PC-9 (cell line): ENCODE measurements at regions not wholly inside any gene's neighbourhood (a gene's known extent, or its start where the extent isn't known, plus 50 kb on each side); places are given as distances from the start of the nearest gene placed in this dataset.

ENCODE experiments used
- BruUV-seq: library from RNA; stranded (reverse); fragments of 400-500 nt; replicated peaks from 2 replicates; lab custom pipeline; 2021; lab: Mats Ljungman, UMichigan
- CTCF ChIA-PET: fragments of 300-600 bp; sonication (Branson Sonifier 250); formaldehyde crosslinking; loops from one replicate; lab custom pipeline; 2022; ENCODE audit warnings: antibody characterized with exemption; lab: Charles Lee
- POLR2A ChIA-PET: fragments of 300-600 bp; sonication (Branson Sonifier 250); formaldehyde crosslinking; loops from one replicate; lab custom pipeline; 2022; ENCODE audit warnings: antibody characterized with exemption; ENCODE audit not compliant: unreplicated experiment; lab: Charles Lee
- DNase-seq, 2 experiments: peaks; one replicate each; pipeline versions ENCODE4 v3.0.0 to v3.0.0-alpha.2; 2015 to 2022; ENCODE audit warnings: mixed read lengths in 1 of 2
- H2AFZ ChIP-seq: fragments of 200-600 bp; sonication (generic); 2 replicates; pipeline ENCODE4 v1.8.1; 2017; ENCODE audit warnings: antibody characterized with exemption
- H3F3A ChIP-seq: fragments of 200-600 bp; sonication (generic); 2 replicates; pipeline ENCODE4 v1.8.1; 2017; ENCODE audit warnings: antibody characterized with exemption, mild to moderate bottlenecking, low read depth; ENCODE audit not compliant: insufficient read depth
- H3K27ac ChIP-seq: fragments of 200-600 bp; sonication (generic); 2 replicates; pipeline ENCODE4 v1.6.1; 2016; ENCODE audit warnings: mixed run types
- H3K27me3 ChIP-seq: fragments of 200-600 bp; sonication (generic); 2 replicates; pipeline ENCODE4 v1.6.1; 2016; ENCODE audit warnings: low read depth, mixed run types; ENCODE audit not compliant: insufficient read depth
- H3K36me3 ChIP-seq: fragments of 200-600 bp; sonication (generic); 2 replicates; pipeline ENCODE4 v1.6.1; 2016; ENCODE audit warnings: low read depth, mixed run types
- H3K4me1 ChIP-seq: fragments of 200-600 bp; sonication (generic); replicated peaks from 2 replicates; pipeline ENCODE4 v1.6.1; 2016; ENCODE audit warnings: mixed run types; ENCODE audit not compliant: insufficient read depth
- H3K4me2 ChIP-seq: fragments of 200-600 bp; sonication (generic); 2 replicates; pipeline ENCODE4 v1.6.1; 2017; ENCODE audit warnings: mixed run types
- H3K4me3 ChIP-seq: fragments of 200-600 bp; sonication (generic); 2 replicates; pipeline ENCODE4 v1.6.1; 2016; ENCODE audit warnings: mixed run types
- H3K79me2 ChIP-seq: fragments of 200-600 bp; sonication (generic); 2 replicates; pipeline ENCODE4 v1.6.1; 2017; ENCODE audit warnings: low read depth, mixed run types
- H3K9me2 ChIP-seq: fragments of 200-600 bp; sonication (generic); 2 replicates; pipeline ENCODE4 v1.8.1; 2017; ENCODE audit warnings: mild to moderate bottlenecking; ENCODE audit not compliant: insufficient read depth
- H3K9me3 ChIP-seq: fragments of 200-600 bp; sonication (generic); 2 replicates; pipeline ENCODE4 v1.8.1; 2016; ENCODE audit warnings: low read depth; ENCODE audit not compliant: insufficient read depth
- H4K20me1 ChIP-seq: fragments of 200-600 bp; sonication (generic); 2 replicates; pipeline ENCODE4 v1.8.1; 2017; ENCODE audit not compliant: insufficient read depth
- EZH2 ChIP-seq: fragments of 200-600 bp; sonication (generic); IDR thresholded peaks from 2 replicates; pipeline ENCODE4 v1.8.0; 2017; ENCODE audit warnings: antibody characterized with exemption, low read depth
- intact Hi-C: fragments of 100-400 bp; cut with micrococcal nuclease; formaldehyde crosslinking; loops from one replicate; pipeline ENCODE4 v1.10.0; 2022; ENCODE audit not compliant: unreplicated experiment
- TF ChIP-seq, protein P1 (sequence below): fragments of 200-600 bp; sonication (generic); conservative IDR thresholded peaks from 2 replicates; pipeline ENCODE4 v1.6.1; 2017; ENCODE audit warnings: mixed run types, antibody characterized with exemption, mild to moderate bottlenecking, moderate library complexity

GRCh38 chr12:111256629-111257434 is 112.1 kb downstream of the PHETA1 start:
- H3K9me2 ChIP-seq: no peaks in the 10 kb centered on the region
- peaks cover 85% of the 10 kb centered on the region for H3K27me3 ChIP-seq
- no peak overlapping the region for H3K4me2 ChIP-seq
- TF ChIP-seq, protein P1, sequence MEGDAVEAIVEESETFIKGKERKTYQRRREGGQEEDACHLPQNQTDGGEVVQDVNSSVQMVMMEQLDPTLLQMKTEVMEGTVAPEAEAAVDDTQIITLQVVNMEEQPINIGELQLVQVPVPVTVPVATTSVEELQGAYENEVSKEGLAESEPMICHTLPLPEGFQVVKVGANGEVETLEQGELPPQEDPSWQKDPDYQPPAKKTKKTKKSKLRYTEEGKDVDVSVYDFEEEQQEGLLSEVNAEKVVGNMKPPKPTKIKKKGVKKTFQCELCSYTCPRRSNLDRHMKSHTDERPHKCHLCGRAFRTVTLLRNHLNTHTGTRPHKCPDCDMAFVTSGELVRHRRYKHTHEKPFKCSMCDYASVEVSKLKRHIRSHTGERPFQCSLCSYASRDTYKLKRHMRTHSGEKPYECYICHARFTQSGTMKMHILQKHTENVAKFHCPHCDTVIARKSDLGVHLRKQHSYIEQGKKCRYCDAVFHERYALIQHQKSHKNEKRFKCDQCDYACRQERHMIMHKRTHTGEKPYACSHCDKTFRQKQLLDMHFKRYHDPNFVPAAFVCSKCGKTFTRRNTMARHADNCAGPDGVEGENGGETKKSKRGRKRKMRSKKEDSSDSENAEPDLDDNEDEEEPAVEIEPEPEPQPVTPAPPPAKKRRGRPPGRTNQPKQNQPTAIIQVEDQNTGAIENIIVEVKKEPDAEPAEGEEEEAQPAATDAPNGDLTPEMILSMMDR: no peak
- no peak for TF ChIP-seq EZH2
- ChIA-PET CTCF (no interaction called here), POLR2A (no interaction called here)
- no peak overlapping the region for H3K4me3 ChIP-seq
- H3K9me3 ChIP-seq: no peaks in the 10 kb centered on the region
- no peaks in the 10 kb centered on the region for H4K20me1 ChIP-seq
- no peak for DNase-seq
- no peaks in the 10 kb centered on the region for H3K79me2 ChIP-seq
- H3K4me1 ChIP-seq: no peaks in the 10 kb centered on the region
- no peak overlapping the region for H3K27ac ChIP-seq
- H3K36me3 ChIP-seq: no peaks in the 10 kb centered on the region
- no TSS peak for BruUV-seq
- intact Hi-C loops: no loop called here
- H2AFZ ChIP-seq: no peak overlapping the region
- H3F3A ChIP-seq: no peaks in the 10 kb centered on the region

GRCh38 chr12:111255261-111255660 is 113.6 kb downstream of the PHETA1 start:
- CTCF ChIA-PET: no interaction called here
- Histone ChIP-seq H3K4me3 (no peak overlapping the region), H3F3A (no peaks in the 10 kb centered on the region), H3K27me3 (peaks cover 86% of the 10 kb centered on the region), H3K9me2 (no peaks in the 10 kb centered on the region), H3K4me1 (no peaks in the 10 kb centered on the region), H3K36me3 (no peaks in the 10 kb centered on the region), H3K4me2 (no peak overlapping the region), H4K20me1 (no peaks in the 10 kb centered on the region), H3K27ac (no peak overlapping the region), H3K79me2 (no peaks in the 10 kb centered on the region), H3K9me3 (no peaks in the 10 kb centered on the region), H2AFZ (no peak overlapping the region)
- POLR2A ChIA-PET: no interaction called here
- no TSS peak for BruUV-seq
- TF ChIP-seq, protein P1: no peak
- TF ChIP-seq EZH2: no peak
- intact Hi-C loops: no loop called here
- DNase-seq: no peak

DNA sequence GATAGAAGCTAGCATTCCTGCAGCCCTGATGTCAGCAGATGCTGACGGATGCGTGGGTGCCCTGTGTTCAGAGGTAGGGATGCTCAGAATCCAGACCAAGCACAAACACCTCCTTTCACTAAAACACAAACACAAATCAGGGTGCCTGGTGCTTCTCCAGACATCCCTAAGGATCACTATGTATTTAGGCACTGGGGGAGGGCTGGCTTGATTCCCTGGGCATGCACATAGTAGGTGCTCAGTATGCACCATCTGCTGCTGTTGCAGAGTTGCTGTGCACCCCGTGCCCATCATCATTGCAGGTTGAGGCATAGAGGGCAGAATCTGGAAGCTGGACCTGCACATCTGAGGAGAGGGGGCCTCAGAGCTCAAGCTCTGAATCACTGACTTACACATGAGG is 114.8 kb downstream of the PHETA1 start:
- ChIA-PET CTCF (no interaction called here), POLR2A (no interaction called here)
- DNase-seq: no peak
- intact Hi-C loops: no loop called here
- H2AFZ ChIP-seq: no peak overlapping the region
- no peaks in the 10 kb centered on the region for H3F3A ChIP-seq
- no peak overlapping the region for H3K27ac ChIP-seq
- no peaks in the 10 kb centered on the region for H3K4me1 ChIP-seq
- H3K9me2 ChIP-seq: no peaks in the 10 kb centered on the region
- BruUV-seq: no TSS peak
- peaks cover 90% of the 10 kb centered on the region for H3K27me3 ChIP-seq
- no peaks in the 10 kb centered on the region for H3K9me3 ChIP-seq
- TF ChIP-seq EZH2: no peak
- TF ChIP-seq, protein P1: no peak
- no peaks in the 10 kb centered on the region for H3K79me2 ChIP-seq
- no peak overlapping the region for H3K4me3 ChIP-seq
- no peaks in the 10 kb centered on the region for H3K36me3 ChIP-seq
- no peaks in the 10 kb centered on the region for H4K20me1 ChIP-seq
- H3K4me2 ChIP-seq: no peak overlapping the region
